Epithelial cell of esophagus (primary cell): ENCODE measurements at regions not wholly inside any gene's neighbourhood (a gene's known extent, or its start where the extent isn't known, plus 50 kb on each side); places are given as distances from the start of the nearest gene placed in this dataset.

Source experiments
- DNase-seq: peaks from one replicate; pipeline ENCODE4 v3.0.0; 2010; ENCODE audit warnings: low read depth
- H3K4me3 ChIP-seq: 2 replicates; pipeline ENCODE4 v1.5.1; 2011; ENCODE audit warnings: mild to moderate bottlenecking, low read length, control low read depth
- TF ChIP-seq, protein P1 (sequence below): IDR thresholded peaks from 2 replicates; pipeline ENCODE4 v1.5.1; 2011; ENCODE audit warnings: low read depth, mild to moderate bottlenecking, low read length, control low read depth, inconsistent platforms; ENCODE audit not compliant: insufficient read depth; ENCODE audit errors: missing control alignments

DNA sequence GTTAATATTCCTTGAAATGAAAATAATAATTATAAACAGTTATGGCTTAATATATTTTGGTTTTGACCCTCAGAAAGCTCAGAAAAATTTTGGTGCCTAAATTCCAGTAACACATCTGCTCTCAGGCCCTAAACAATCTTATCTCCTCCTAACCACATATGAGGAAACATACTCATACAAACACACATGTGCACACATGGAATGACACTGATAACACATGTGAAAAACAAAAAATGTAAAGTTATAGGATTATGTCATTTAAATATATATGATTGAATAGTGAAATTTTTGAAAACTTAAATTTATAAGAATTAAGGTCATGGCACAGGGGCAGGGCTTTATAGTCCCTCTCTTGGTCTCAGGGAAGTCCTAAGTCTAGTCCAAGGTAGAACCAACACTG lies 127.2 kb upstream of the TRPC7 start:
- no peak for DNase-seq
- TF ChIP-seq, protein P1, sequence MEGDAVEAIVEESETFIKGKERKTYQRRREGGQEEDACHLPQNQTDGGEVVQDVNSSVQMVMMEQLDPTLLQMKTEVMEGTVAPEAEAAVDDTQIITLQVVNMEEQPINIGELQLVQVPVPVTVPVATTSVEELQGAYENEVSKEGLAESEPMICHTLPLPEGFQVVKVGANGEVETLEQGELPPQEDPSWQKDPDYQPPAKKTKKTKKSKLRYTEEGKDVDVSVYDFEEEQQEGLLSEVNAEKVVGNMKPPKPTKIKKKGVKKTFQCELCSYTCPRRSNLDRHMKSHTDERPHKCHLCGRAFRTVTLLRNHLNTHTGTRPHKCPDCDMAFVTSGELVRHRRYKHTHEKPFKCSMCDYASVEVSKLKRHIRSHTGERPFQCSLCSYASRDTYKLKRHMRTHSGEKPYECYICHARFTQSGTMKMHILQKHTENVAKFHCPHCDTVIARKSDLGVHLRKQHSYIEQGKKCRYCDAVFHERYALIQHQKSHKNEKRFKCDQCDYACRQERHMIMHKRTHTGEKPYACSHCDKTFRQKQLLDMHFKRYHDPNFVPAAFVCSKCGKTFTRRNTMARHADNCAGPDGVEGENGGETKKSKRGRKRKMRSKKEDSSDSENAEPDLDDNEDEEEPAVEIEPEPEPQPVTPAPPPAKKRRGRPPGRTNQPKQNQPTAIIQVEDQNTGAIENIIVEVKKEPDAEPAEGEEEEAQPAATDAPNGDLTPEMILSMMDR, result no peak

DNA sequence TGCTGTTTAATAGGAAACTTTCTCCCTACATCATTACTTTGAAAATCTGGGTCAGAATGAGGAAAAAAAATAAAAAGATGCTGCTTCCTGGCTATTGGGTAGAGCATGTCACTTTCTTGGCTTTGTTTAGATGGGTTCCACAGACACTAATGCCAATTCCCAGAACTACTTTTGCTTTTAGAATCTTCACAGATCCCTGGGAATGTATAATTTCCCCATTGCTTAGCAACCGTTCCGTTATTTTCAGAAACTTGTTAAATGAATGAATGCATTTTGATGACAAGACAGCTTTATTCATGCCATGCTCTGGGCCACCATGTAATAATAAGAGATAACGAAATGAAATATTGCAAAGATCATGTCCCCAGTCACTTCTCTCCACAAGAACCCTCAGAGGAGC lies 126.5 kb upstream of the TRPC7 start:
- no peak overlapping the region for H3K4me3 ChIP-seq
- DNase-seq, result no peak
- TF ChIP-seq, protein P1, result no peak

More for the DNA sequence above, 127.2 kb upstream of the TRPC7 start:
- H3K4me3 ChIP-seq, result no peak overlapping the region

DNA sequence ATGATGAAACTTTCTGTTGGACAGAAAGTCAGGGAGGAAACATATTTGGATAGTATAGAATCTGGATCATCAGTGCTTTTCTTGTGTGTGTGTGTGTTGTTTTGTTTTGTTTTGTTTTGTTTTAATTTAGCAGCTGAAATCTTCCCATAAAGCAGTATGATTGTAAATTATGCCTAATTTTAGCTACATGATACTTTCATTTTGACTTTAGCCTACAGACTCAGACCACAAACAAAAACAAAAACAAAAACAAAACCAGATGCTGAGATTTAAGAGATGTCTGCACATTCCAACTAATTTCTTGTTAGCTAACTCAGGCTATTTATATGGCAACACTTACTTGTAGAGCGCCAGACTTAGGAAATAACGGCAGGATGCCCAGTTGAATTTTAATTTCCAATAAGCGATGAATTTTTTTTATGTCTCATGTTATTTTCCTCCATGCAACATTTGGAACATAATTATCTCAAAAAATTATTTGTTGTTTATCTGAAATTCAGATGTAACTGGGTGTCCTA lies 119.5 kb upstream of the TRPC7 start:
- TF ChIP-seq, protein P1, result no peak
- no peak overlapping the region for H3K4me3 ChIP-seq
- DNase-seq, result no peak

DNA sequence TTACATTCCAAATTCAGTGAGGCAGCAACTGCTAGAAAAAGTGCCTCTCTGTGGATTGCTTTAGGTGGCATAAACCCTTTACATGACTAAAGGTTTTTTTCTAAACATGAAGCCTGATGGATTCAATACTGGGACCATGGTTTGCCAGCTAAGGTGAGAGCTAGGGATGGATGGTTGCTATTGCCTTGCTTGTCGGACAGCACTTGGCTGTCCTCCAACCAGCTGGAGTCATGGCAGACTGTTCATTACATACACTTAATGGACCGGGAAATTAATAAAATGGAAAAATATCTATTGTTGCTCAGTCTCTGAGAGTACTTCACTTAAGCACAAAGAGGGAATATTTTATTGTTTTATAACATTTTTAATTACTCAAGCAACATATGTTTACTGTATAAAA lies 116.9 kb upstream of the TRPC7 start:
- TF ChIP-seq, protein P1, result no peak
- DNase-seq, result no peak
- no peak overlapping the region for H3K4me3 ChIP-seq

DNA sequence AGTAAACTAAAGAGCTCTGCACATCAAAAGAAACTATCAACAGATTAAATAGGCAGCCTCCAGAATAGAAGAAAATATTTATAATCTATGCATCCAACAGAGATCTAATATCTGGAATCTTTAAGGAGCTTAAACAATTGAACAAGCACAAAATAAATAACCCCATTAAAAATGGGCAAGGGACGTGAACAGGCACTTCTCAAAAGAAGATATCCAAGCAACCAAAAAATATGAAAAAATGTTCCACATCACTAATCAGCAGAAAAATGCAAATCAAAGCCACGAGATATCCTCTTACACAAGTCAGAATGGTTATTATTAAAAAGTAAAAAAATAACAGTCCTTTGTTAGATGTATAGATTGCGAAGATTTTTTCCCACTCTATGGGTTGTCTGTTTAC lies 109.1 kb upstream of the TRPC7 start:
- no peak for DNase-seq
- TF ChIP-seq, protein P1, result no peak
- H3K4me3 ChIP-seq, result no peak overlapping the region

DNA sequence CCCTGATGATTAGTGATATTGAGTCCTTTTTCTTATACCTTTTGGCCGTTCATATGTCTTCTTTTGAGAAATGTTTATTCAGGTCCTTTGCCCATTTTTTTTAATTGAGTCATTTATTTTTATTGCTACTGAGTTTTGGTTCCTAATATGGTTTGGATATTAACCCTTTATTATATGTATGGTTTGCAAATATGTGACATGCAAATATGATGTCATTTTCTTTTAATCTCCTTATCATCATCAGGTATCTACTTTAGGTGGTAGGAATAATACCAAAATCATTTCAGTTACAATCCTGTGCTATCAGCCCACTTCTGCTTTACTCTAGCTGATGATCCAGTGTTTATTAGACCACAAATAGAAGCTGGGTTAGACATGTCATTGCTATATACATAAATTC lies 102.3 kb upstream of the TRPC7 start:
- TF ChIP-seq, protein P1, result no peak
- DNase-seq, result no peak
- no peak overlapping the region for H3K4me3 ChIP-seq

DNA sequence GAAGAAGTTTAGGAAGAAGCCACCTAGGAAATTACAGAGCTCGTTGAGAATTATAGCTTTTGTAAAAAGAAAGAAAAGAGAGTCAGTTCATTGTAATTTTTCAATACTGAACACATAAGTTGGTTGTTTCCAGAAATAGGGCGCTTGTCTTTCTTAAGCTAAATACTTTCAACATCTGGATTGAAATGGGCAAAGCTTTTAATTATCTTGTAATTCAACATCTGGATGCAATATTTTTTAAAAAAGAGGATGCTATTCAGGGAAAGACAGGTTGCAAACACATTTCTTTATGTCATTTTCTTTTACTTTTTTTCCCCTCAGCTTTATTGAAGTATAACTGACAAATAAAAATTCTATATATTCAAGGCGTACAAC lies 100.7 kb upstream of the TRPC7 start:
- TF ChIP-seq, protein P1, result no peak

More for the DNA sequence above, 100.7 kb upstream of the TRPC7 start:
- no peak overlapping the region for H3K4me3 ChIP-seq
- no peak for DNase-seq
